ENCODE measurements at regions not wholly inside any gene's neighbourhood (a gene's known extent, or its start where the extent isn't known, plus 50 kb on each side); places are given as distances from the start of the nearest gene placed in this dataset.

DNA sequence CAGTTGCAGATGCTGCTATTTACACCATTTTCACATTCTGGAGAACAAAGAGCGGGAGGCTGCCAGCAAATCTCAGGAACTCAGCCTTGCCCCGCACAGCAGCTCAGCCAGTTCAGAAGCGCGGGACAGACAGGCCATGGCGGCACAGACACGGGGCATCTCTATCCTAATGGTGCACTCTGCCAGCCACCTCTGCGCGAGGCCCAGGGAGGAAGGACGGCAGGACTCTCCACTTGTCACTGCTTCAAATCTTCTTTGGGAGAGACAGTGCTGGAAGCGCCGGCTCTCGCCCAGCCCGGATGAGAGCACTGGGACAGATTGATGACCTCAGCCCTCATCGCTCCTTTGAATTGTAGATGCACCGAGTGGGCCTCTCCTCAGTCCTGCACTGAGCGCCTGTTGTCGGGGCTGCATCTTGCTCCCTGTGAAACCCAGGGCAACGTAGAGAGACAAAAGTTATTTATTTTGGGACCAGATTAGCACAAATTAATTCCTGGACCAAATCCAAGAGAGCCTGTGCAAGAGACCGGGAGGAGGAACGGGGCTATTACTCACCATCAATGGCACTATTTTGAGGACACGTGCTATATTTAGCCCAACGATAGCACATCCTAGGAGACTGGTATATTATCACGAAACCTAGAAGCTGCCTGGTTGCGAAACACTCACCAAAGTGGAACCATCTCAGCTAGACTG, 211.4 kb upstream of the SMIM21 start:
- H3K4me1 ChIP-seq, result no peaks in the 10 kb centered on the region
- H3K9ac ChIP-seq, result no peak overlapping the region
- no peaks in the 10 kb centered on the region for H3K9me3 ChIP-seq (ENCODE audit: control insufficient read depth, low read length)
- no peak overlapping the region for H3K27ac ChIP-seq
- no peaks in the 10 kb centered on the region for H3K36me3 ChIP-seq (ENCODE audit: control insufficient read depth, insufficient read depth, low read length)
- H3K4me3 ChIP-seq (ENCODE audit: low read depth, low read length), result no peak overlapping the region
- H3K27me3 ChIP-seq (ENCODE audit: control insufficient read depth, insufficient read depth, low read length), result no peaks in the 10 kb centered on the region
- TF ChIP-seq, protein P1, sequence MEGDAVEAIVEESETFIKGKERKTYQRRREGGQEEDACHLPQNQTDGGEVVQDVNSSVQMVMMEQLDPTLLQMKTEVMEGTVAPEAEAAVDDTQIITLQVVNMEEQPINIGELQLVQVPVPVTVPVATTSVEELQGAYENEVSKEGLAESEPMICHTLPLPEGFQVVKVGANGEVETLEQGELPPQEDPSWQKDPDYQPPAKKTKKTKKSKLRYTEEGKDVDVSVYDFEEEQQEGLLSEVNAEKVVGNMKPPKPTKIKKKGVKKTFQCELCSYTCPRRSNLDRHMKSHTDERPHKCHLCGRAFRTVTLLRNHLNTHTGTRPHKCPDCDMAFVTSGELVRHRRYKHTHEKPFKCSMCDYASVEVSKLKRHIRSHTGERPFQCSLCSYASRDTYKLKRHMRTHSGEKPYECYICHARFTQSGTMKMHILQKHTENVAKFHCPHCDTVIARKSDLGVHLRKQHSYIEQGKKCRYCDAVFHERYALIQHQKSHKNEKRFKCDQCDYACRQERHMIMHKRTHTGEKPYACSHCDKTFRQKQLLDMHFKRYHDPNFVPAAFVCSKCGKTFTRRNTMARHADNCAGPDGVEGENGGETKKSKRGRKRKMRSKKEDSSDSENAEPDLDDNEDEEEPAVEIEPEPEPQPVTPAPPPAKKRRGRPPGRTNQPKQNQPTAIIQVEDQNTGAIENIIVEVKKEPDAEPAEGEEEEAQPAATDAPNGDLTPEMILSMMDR (IDR thresholded peaks at IDR 0.05), result no peak
- no peaks in the 10 kb centered on the region for H3K79me2 ChIP-seq
- H3K4me2 ChIP-seq (ENCODE audit: low read length), result peak overlapping the region; percentile 42
- H2AFZ ChIP-seq, result no peak overlapping the region

DNA sequence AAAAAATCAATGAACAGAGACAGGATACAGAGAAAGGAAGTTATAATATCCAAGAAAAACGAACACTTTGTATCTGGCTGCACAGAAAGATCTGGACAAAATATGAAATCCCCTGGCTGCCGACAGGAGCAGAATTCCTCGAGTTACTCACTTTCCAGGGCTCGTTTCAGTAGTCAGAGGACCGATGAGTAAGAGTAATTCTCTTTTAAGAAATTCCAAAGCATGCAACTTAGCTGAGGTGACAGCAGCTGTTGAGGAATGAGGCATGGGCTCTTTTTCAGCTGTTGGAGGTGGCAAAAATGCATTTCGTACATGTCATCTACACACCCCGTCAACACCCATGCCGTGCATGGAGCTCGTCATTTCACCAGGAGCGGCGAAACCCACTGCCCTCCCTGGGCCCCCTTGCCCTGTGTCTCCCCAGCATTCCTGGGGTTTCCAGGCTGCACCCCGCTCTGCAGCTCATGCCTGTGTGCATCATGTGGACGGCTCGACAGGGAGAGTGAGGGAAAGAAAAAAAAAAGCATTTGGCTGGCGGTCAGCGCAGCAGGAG, 210.8 kb upstream of the SMIM21 start:
- Histone ChIP-seq H3K4me3 (ENCODE audit: low read depth, low read length) (no peak overlapping the region), H3K4me1 (no peaks in the 10 kb centered on the region), H3K9me3 (ENCODE audit: control insufficient read depth, low read length) (no peaks in the 10 kb centered on the region), H2AFZ (no peak overlapping the region), H3K27ac (no peak overlapping the region), H3K4me2 (ENCODE audit: low read length) (peak overlapping the region; percentile 9), H3K27me3 (ENCODE audit: control insufficient read depth, insufficient read depth, low read length) (no peaks in the 10 kb centered on the region), H3K9ac (no peak overlapping the region), H3K79me2 (no peaks in the 10 kb centered on the region), H3K36me3 (ENCODE audit: control insufficient read depth, insufficient read depth, low read length) (no peaks in the 10 kb centered on the region)
- TF ChIP-seq, protein P1 (IDR thresholded peaks at IDR 0.05), result no peak

DNA sequence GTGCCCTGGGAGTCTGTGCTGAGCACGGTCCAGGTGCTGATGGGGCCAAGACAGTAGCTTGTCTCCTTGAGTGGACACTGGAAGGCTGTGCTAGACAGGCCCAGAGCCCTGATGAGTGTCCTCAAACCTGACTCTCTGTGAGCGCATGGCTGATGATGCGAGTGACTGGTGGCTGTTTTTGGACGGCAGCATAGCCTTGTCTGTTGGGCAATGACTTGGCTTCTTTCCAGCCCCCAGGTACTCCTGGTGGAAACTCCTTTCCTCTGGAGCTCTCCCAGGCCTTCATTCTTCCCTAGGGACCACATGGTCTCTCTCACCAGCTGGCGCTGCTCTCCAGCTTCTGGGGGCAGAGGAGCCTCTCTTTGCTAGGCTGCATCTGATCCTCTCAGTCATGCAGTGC, 207.6 kb upstream of the SMIM21 start:
- H3K4me2 ChIP-seq (ENCODE audit: low read length), result no peak overlapping the region
- H3K9me3 ChIP-seq (ENCODE audit: control insufficient read depth, low read length), result no peaks in the 10 kb centered on the region
- no peak overlapping the region for H2AFZ ChIP-seq
- H3K4me3 ChIP-seq (ENCODE audit: low read depth, low read length), result no peak overlapping the region
- H3K4me1 ChIP-seq, result no peaks in the 10 kb centered on the region
- H3K27me3 ChIP-seq (ENCODE audit: control insufficient read depth, insufficient read depth, low read length), result no peaks in the 10 kb centered on the region
- H3K36me3 ChIP-seq (ENCODE audit: control insufficient read depth, insufficient read depth, low read length), result no peaks in the 10 kb centered on the region
- H3K9ac ChIP-seq, result no peak overlapping the region
- no peak overlapping the region for H3K27ac ChIP-seq
- TF ChIP-seq, protein P1 (IDR thresholded peaks at IDR 0.05), result no peak
- H3K79me2 ChIP-seq, result no peaks in the 10 kb centered on the region

DNA sequence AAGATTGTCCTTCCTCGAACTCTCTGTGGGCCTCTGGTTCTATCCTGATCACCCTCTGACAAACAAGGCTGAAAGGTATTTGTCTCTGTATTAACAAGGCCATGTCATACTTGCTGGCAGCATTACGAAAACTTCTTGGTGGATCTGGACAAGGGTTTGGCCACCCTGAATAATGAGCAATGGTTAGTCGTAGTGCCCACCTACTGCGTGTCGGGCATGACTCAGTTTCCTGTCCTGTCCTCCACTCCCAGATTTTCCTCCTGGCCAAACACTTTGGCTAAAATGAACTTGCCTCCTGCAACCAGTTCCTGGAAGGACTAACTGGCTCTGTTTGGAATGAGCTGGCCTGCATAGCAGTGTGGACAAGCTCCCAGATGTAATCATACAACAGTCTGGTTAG, 198.5 kb upstream of the SMIM21 start:
- no peak overlapping the region for H3K27ac ChIP-seq
- TF ChIP-seq, protein P1 (IDR thresholded peaks at IDR 0.05), result no peak
- H3K4me2 ChIP-seq (ENCODE audit: low read length), result no peak overlapping the region
- H2AFZ ChIP-seq, result no peak overlapping the region
- no peaks in the 10 kb centered on the region for H3K4me1 ChIP-seq
- no peaks in the 10 kb centered on the region for H3K9me3 ChIP-seq (ENCODE audit: control insufficient read depth, low read length)
- H3K9ac ChIP-seq, result no peak overlapping the region
- H3K36me3 ChIP-seq (ENCODE audit: control insufficient read depth, insufficient read depth, low read length), result no peaks in the 10 kb centered on the region
- H3K79me2 ChIP-seq, result no peaks in the 10 kb centered on the region
- no peak overlapping the region for H3K4me3 ChIP-seq (ENCODE audit: low read depth, low read length)
- no peaks in the 10 kb centered on the region for H3K27me3 ChIP-seq (ENCODE audit: control insufficient read depth, insufficient read depth, low read length)

DNA sequence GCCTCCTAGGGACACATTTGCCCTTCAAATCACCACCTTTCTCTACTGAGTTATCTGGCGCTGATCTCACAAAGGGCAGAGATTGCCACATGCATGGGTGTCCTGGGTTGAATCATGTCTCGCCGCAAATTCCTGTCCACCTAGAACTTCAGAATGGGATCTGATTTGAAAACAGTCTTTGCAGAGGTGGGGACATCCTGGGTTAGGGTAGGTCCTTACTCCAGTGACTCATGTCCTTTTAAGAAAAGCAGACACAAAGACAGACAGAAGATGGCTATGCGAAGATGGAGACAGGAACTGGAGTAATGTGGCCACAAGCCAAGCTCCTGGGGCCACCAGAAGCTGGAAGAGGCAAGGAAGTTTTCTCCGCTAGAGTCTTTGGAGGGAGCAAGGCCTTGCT, 197.4 kb upstream of the SMIM21 start:
- H3K36me3 ChIP-seq (ENCODE audit: control insufficient read depth, insufficient read depth, low read length), result no peaks in the 10 kb centered on the region
- no peaks in the 10 kb centered on the region for H3K4me1 ChIP-seq
- H3K9me3 ChIP-seq (ENCODE audit: control insufficient read depth, low read length), result no peaks in the 10 kb centered on the region
- H3K27me3 ChIP-seq (ENCODE audit: control insufficient read depth, insufficient read depth, low read length), result no peaks in the 10 kb centered on the region
- no peak overlapping the region for H2AFZ ChIP-seq
- no peaks in the 10 kb centered on the region for H3K79me2 ChIP-seq
- H3K4me2 ChIP-seq (ENCODE audit: low read length), result no peak overlapping the region
- H3K27ac ChIP-seq, result no peak overlapping the region
- H3K9ac ChIP-seq, result no peak overlapping the region
- TF ChIP-seq, protein P1 (IDR thresholded peaks at IDR 0.05), result no peak
- H3K4me3 ChIP-seq (ENCODE audit: low read depth, low read length), result no peak overlapping the region
